T-helper 17 cell (primary cell): ENCODE measurements at regions not wholly inside any gene's neighbourhood (a gene's known extent, or its start where the extent isn't known, plus 50 kb on each side); places are given as distances from the start of the nearest gene placed in this dataset.
"Not testable (repeated sequence)": the region's sequence is repeated elsewhere in the genome, so short reads cannot be mapped to it uniquely, and the experiment has no call there.

Experiments used
- ATAC-seq: fragments of 150-1000 bp; cut with Tn5 transposase; 2 replicates; pipeline ENCODE4 v1.10.0; 2021; ENCODE audit warnings: mild to moderate bottlenecking, moderate library complexity
- DNase-seq, 3 donors: peaks; one replicate each; pipeline versions ENCODE4 v3.0.0 to v3.0.0-alpha.2; 2020 to 2021
- H3K9me3 ChIP-seq: one replicate; pipeline ENCODE4 v1.7.0; 2013; ENCODE audit warnings: low read length, mild to moderate bottlenecking; ENCODE audit not compliant: control insufficient read depth, poor library complexity, severe bottlenecking
- H3K27ac Mint-ChIP-seq: one replicate; pipeline ENCODE4 v1.8.0; 2022; ENCODE audit warnings: mild to moderate bottlenecking, moderate library complexity, mixed read lengths
- H3K27me3 Mint-ChIP-seq: one replicate; pipeline ENCODE4 v1.8.0; 2022; ENCODE audit warnings: mixed read lengths
- H3K36me3 Mint-ChIP-seq: one replicate; pipeline ENCODE4 v1.8.0; 2022; ENCODE audit warnings: low read depth, mixed read lengths
- H3K4me1 Mint-ChIP-seq: one replicate; pipeline ENCODE4 v1.8.0; 2022; ENCODE audit warnings: mild to moderate bottlenecking, mixed read lengths
- H3K4me3 Mint-ChIP-seq: one replicate; pipeline ENCODE4 v1.8.0; 2022; ENCODE audit warnings: mild to moderate bottlenecking, moderate library complexity, mixed read lengths

GRCh38 chr20:30675988-30676564 is 581.4 kb upstream of the DEFB115 start:
- not testable (repeated sequence) for H3K4me3 Mint-ChIP-seq, DNase-seq, H3K4me1 Mint-ChIP-seq, H3K9me3 ChIP-seq, H3K27ac Mint-ChIP-seq, ATAC-seq, H3K36me3 Mint-ChIP-seq, H3K27me3 Mint-ChIP-seq

GRCh38 chr20:30682236-30682635 is 575.2 kb upstream of the DEFB115 start:
- not testable (repeated sequence) for H3K4me1 Mint-ChIP-seq, DNase-seq, H3K36me3 Mint-ChIP-seq, ATAC-seq, H3K27me3 Mint-ChIP-seq, H3K4me3 Mint-ChIP-seq, H3K27ac Mint-ChIP-seq, H3K9me3 ChIP-seq

GRCh38 chr20:30712861-30713260 is 544.6 kb upstream of the DEFB115 start:
- not testable (repeated sequence) for H3K36me3 Mint-ChIP-seq, H3K9me3 ChIP-seq, ATAC-seq, H3K4me3 Mint-ChIP-seq, H3K4me1 Mint-ChIP-seq, H3K27me3 Mint-ChIP-seq, DNase-seq, H3K27ac Mint-ChIP-seq

GRCh38 chr20:30719415-30720199 is 537.9 kb upstream of the DEFB115 start:
- ATAC-seq, DNase-seq, H3K9me3 ChIP-seq, H3K27me3 Mint-ChIP-seq, H3K36me3 Mint-ChIP-seq, H3K27ac Mint-ChIP-seq, H3K4me1 Mint-ChIP-seq, H3K4me3 Mint-ChIP-seq: not testable (repeated sequence)

GRCh38 chr20:30723511-30723910 is 534.0 kb upstream of the DEFB115 start:
- not testable (repeated sequence) for H3K4me1 Mint-ChIP-seq, H3K9me3 ChIP-seq, H3K27ac Mint-ChIP-seq, H3K27me3 Mint-ChIP-seq, ATAC-seq, H3K36me3 Mint-ChIP-seq, DNase-seq
- peak overlapping the region; percentile 60 for H3K4me3 Mint-ChIP-seq

GRCh38 chr20:30723934-30724687 is 533.4 kb upstream of the DEFB115 start:
- H3K36me3 Mint-ChIP-seq, ATAC-seq, H3K27ac Mint-ChIP-seq, H3K4me1 Mint-ChIP-seq, H3K27me3 Mint-ChIP-seq, H3K9me3 ChIP-seq: not testable (repeated sequence)
- DNase-seq: peak in 1 of 3 donors; percentile 8
- peak overlapping the region; percentile 60 for H3K4me3 Mint-ChIP-seq

GRCh38 chr20:30724688-30725074 is 532.8 kb upstream of the DEFB115 start:
- DNase-seq, H3K9me3 ChIP-seq, H3K27me3 Mint-ChIP-seq, H3K4me1 Mint-ChIP-seq, H3K4me3 Mint-ChIP-seq, ATAC-seq, H3K36me3 Mint-ChIP-seq, H3K27ac Mint-ChIP-seq: not testable (repeated sequence)

GRCh38 chr20:30725188-30725587 is 532.3 kb upstream of the DEFB115 start:
- not testable (repeated sequence) for H3K4me1 Mint-ChIP-seq, ATAC-seq, H3K27ac Mint-ChIP-seq, H3K36me3 Mint-ChIP-seq, DNase-seq, H3K27me3 Mint-ChIP-seq, H3K4me3 Mint-ChIP-seq, H3K9me3 ChIP-seq

- not testable (repeated sequence) for H3K9me3 ChIP-seq, H3K36me3 Mint-ChIP-seq, H3K4me1 Mint-ChIP-seq, H3K27ac Mint-ChIP-seq, H3K4me3 Mint-ChIP-seq, H3K27me3 Mint-ChIP-seq, ATAC-seq, DNase-seq
Observed at GRCh38 chr20:30728271-30728885, 529.1 kb upstream of the DEFB115 start.
